Liver (tissue), 3 donors: ENCODE measurements at regions not wholly inside any gene's neighbourhood (a gene's known extent, or its start where the extent isn't known, plus 50 kb on each side); places are given as distances from the start of the nearest gene placed in this dataset.

Experiments used
- ATF3 ChIP-seq: IDR thresholded peaks from 2 replicates; pipeline ENCODE4 v1.6.1; 2016; ENCODE audit warnings: antibody characterized with exemption
- CTCF ChIP-seq: fragments of 150-350 bp; IDR thresholded peaks from 2 replicates; pipeline ENCODE4 v1.5.1; 2017; ENCODE audit warnings: improper control_type of control experiment, low read depth, low read length; ENCODE audit not compliant: missing input control
- GABPA ChIP-seq, 2 donors: IDR thresholded peaks in 1 of 2; conservative IDR thresholded peaks in 1 of 2; 2 replicates each; pipeline ENCODE4 v1.6.1; 2016; ENCODE audit warnings: antibody characterized with exemption in 2 of 2, mild to moderate bottlenecking in 1 of 2, moderate library complexity in 1 of 2
- HNF4A ChIP-seq, 2 donors: conservative IDR thresholded peaks; 2 replicates each; pipeline ENCODE4 v1.6.1; 2016; ENCODE audit warnings: antibody characterized with exemption in 2 of 2, mild to moderate bottlenecking in 2 of 2
- HNF4G ChIP-seq: IDR thresholded peaks from 2 replicates; pipeline ENCODE4 v1.6.1; 2016; ENCODE audit warnings: antibody characterized with exemption
- JUND ChIP-seq, 2 donors: IDR thresholded peaks; 2 replicates each; pipeline ENCODE4 v1.6.1; 2016; ENCODE audit warnings: antibody characterized with exemption in 2 of 2
- MAX ChIP-seq: IDR thresholded peaks from 2 replicates; pipeline ENCODE4 v1.6.1; 2016; ENCODE audit warnings: antibody characterized with exemption
- RAD21 ChIP-seq, 2 donors: IDR thresholded peaks; 2 replicates each; pipeline ENCODE4 v1.6.1; 2016; ENCODE audit warnings: antibody characterized with exemption in 2 of 2, mild to moderate bottlenecking in 2 of 2
- REST ChIP-seq: IDR thresholded peaks from 2 replicates; pipeline ENCODE4 v1.6.1; 2016; ENCODE audit warnings: antibody characterized with exemption, mild to moderate bottlenecking
- RXRA ChIP-seq, 2 donors: IDR thresholded peaks; 2 replicates each; pipeline ENCODE4 v1.6.1; 2017 to 2018; ENCODE audit warnings: antibody characterized with exemption in 2 of 2, mild to moderate bottlenecking in 1 of 2
- TAF1 ChIP-seq: conservative IDR thresholded peaks from 2 replicates; pipeline ENCODE4 v1.6.1; 2016; ENCODE audit warnings: antibody characterized with exemption, mild to moderate bottlenecking
- ZBTB33 ChIP-seq: IDR thresholded peaks from 2 replicates; pipeline ENCODE4 v1.6.1; 2016; ENCODE audit warnings: antibody characterized with exemption
- donor health status: healthy.
- donor health status: healthy.

- no peak for TF ChIP-seq CTCF
- no peak for TF ChIP-seq MAX
- TF ChIP-seq ZBTB33: no peak
- TF ChIP-seq RAD21 (IDR thresholded peaks at IDR 0.05): no peak
- TF ChIP-seq RXRA (IDR thresholded peaks at IDR 0.05): no peak
- no peak for TF ChIP-seq TAF1
- TF ChIP-seq HNF4A (conservative IDR thresholded peaks at IDR 0.05): no peak
- TF ChIP-seq JUND (IDR thresholded peaks at IDR 0.05): no peak
- no peak for TF ChIP-seq HNF4G
- no peak for TF ChIP-seq GABPA (IDR thresholded peaks at IDR 0.05 in 1 of 2, conservative IDR thresholded peaks at IDR 0.05 in 1 of 2)
- TF ChIP-seq REST: no peak
- no peak for TF ChIP-seq ATF3
Measured at GRCh38 chr10:78628976-78629375, 439.8 kb upstream of the ZMIZ1 start.
